ENCODE measurements at regions not wholly inside any gene's neighbourhood (a gene's known extent, or its start where the extent isn't known, plus 50 kb on each side); places are given as distances from the start of the nearest gene placed in this dataset.

DNA sequence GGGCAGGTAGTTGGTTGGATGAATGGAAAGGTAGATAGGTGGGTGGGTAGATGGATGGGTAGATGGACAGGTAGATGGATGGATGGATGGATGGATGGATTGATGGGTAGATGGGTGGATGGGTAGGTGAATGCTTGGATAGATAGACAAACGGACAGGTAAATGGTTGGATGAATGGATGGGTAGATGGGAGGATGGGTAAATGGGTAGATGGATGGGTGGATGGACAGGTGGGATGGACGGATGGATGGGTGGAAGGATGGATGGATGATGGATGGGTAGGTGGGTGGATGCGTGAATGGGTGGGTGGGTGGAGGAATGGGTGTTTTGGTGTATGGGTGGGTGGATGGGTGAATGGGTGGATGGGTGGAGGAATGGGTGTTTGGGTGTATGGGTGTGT is 50.1 kb upstream of the ASAP2 start:
- DNase-seq (ENCODE audit: low read depth, low spot score) = no peak
- no peak overlapping the region for H3K4me3 ChIP-seq (ENCODE audit: low read length)

DNA sequence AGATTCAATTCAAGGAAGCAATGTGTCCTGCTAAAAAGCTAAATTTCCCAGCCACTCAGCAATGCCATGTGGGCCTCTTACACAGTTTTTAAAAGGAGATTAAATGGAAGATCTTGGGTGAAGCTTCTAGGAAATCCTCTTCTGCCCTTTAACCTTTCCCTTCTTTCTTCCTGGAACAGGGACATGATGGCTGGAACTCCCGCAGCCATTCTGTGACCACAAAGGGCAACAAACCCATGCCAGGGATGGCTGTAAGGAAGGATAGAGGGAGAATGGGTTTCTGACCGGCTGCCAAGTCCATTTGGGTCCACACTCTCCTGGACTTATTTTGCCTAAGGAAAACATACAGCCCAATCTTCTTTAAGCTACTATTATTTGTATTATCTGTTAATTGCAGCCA is 52.6 kb upstream of the ASAP2 start:
- H3K4me3 ChIP-seq (ENCODE audit: low read length) = no peak overlapping the region
- no peak for DNase-seq (ENCODE audit: low read depth, low spot score)

DNA sequence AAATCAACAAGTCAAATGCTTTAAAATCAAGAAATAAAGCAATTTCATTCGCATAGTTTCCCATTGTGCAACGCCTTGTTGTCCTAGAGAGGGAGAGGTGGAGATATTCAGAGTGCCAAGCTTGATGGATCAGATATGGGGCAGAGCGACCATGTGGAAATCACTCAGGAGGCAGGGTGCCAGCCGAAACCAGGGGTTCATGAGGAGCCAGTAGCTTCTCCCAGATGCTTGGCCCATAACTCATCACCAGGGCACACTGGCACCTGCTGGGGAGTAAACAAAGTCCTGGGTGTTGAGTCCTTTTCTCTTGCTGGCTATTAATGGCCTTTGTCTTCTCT is 53.0 kb upstream of the ASAP2 start:
- DNase-seq (ENCODE audit: low read depth, low spot score) = no peak
- H3K4me3 ChIP-seq (ENCODE audit: low read length) = no peak overlapping the region

DNA sequence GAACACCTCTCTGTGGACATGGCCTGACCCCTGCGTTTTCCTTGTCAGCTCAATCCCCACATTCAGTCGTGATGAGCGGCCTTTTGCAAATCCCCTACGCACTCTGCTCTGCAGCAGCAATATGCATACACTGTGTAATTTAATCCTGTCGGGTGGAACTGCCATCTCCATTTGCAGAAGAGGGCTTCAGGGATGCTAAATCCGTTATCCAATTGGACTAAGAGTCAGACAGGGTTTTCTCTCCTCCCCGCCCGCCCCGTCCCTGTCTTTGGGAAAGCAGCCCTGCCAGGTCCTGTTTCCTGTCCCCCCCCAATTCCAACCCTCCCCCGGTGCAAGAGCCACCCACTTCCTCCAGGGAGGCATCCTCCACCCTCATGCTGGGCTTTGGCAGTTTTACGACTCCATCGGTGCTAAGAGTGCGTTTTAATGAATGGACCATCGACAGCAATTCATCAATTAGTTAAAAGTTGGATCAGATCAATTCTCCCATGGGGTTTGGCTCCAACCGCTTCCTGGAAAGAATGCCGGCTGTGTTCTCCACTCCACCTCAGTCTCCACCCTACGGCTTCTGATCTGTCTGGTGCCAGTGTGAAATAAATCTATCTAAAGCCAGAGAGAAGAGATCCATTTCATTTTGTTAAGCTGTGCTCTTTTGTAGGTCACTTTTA is 53.5 kb upstream of the ASAP2 start:
- DNase-seq (ENCODE audit: low read depth, low spot score) = no peak
- H3K4me3 ChIP-seq (ENCODE audit: low read length) = no peak overlapping the region

DNA sequence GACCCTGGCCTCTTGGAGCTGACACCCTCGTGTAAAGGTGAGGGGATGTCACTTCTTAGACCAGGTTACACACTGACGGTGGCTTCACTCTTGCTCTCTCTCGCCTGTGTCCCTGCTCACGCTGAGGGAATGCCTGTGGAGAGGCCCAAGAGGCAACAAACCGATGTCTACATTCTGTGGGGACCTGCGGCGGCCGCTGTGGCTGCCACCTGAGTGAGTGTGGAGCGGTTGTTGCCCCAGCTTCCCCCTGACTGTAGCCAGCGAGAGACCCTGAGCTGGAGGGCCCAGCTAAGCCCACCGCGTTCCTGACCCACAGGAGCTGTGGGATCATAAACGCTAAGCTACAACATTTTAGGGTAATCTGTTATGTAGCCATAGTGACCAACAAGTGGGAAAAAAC is 55.7 kb upstream of the ASAP2 start:
- H3K4me3 ChIP-seq (ENCODE audit: low read length) = no peak overlapping the region

DNA sequence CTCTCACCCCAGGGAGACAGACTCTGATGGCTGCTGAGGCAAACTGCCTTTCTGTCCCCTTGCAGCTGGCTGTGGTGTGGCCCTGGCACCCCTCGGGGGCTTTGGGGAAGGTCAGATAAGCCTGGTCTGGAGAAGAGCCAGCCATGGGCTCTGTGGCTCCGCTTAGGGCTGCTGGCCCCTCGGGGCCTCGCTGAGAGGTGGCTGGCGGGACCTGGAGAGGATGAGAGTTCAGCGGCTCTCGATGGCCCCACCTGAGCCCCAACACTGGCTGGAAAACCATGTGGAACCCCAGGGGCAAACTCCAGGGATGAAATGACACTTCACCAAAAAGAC is 56.1 kb upstream of the ASAP2 start:
- H3K4me3 ChIP-seq (ENCODE audit: low read length) = no peak overlapping the region

More for the DNA sequence above, 55.7 kb upstream of the ASAP2 start:
- no peak for DNase-seq (ENCODE audit: low read depth, low spot score)

DNA sequence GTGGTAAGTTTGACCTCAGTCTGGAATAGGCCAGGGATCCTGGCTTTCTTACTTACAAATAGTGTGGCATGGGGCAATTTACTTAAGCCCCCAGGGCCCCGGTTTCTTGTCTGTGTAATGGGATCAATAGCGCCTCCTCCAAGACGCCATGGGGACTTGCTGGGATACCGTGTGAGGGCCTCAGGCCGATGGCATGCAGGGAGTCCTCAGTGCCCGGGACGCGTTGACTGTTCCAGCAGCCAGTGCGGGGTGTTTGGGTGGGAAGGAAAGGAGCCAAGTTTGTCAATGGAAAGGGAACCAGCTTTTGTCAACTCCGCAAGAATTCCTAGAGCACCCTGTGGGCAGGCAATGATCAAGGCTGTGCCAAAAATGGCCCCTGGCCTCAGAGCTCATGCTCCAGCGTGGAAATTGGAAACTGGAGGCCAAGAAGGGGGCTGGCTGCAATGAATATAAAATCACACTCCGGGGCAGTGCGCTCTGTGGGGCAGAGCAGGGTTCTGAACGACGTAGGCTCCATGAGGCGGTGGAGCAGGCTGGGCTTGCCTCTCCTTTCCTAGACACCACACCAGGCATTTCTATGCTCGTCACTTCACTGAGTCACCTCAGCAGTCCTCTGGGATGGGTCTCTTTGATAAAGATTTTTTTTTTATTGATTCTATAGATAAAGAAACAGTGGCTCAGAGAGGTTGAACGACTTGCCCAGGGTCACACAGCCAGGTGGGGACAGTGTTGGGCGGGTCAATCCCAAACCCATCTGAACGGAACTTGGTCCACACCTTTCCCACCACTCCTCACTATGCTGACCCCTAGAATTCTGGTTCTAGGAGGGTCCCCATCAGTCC is 56.7 kb upstream of the ASAP2 start:
- no peak overlapping the region for H3K4me3 ChIP-seq (ENCODE audit: low read length)

More for the DNA sequence above, 56.1 kb upstream of the ASAP2 start:
- no peak for DNase-seq (ENCODE audit: low read depth, low spot score)

DNA sequence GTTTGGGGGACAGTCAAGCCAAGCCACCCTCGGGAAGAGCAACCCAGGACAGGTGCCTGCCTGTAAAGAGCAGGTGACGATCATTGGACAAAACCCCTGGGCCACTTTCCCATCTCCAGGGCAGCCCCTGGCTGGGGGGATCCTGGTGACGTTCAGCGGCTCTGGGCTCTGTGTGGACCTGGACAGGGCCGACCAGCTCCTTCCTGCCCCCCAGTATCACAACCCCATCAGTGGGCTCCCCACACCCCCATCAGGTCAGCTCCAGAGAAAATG is 57.3 kb upstream of the ASAP2 start:
- H3K4me3 ChIP-seq (ENCODE audit: low read length) = no peak overlapping the region
- no peak for DNase-seq (ENCODE audit: low read depth, low spot score)

More for the DNA sequence above, 56.7 kb upstream of the ASAP2 start:
- no peak for DNase-seq (ENCODE audit: low read depth, low spot score)

DNA sequence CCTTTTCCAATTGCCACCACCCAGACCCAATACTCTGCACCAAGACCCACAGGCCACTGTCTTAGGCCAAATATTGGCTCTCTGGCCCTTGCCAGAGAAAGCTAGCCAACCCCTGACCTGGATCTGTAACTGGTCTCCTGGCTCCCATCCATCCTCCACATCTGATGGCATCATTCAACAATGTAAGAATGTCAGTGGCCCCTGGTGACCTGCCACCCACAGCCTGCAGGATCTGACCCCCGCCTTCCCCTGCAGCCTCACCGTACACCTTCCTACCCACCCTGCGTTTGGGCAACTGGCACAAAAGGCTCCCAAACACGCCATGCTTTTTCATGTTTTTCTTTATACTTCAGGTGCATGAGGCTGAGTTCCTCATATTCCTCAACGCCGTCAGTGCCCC is 60.0 kb upstream of the ASAP2 start:
- no peak for DNase-seq (ENCODE audit: low read depth, low spot score)
- H3K4me3 ChIP-seq (ENCODE audit: low read length) = no peak overlapping the region

DNA sequence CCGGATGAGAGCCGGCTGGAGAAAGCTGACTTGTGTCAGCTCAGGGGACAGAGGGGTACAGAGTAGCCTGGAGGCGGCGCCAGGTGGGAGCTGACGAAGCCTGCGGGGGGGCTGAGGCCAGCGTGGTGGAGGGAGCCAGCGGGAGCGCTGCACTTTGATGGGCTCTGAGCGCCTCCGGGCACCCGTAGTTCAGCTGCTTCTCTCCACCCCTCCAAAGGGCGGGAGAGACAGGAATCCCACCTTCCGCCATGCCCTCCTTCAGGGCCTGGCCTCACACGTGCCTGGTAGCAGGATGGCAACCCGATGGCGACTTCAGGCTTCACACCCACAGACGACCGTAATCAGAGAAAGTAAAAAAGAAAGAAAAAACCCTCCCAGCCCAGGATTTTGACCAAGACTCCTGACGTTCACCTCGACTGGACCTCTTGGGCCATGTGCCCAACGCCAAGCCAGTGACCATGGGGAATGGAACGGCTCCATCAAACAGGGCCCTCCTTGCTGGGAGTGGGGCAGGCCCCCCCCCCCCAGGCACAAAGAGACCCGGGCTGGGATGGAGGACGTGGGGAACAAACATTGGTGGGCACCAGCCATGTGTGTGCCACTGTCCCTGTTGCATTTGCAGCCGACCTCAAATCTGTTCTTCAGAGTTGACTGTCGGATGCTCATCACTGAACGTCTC is 60.7 kb upstream of the ASAP2 start:
- no peak overlapping the region for H3K4me3 ChIP-seq (ENCODE audit: low read length)
- no peak for DNase-seq (ENCODE audit: low read depth, low spot score)

DNA sequence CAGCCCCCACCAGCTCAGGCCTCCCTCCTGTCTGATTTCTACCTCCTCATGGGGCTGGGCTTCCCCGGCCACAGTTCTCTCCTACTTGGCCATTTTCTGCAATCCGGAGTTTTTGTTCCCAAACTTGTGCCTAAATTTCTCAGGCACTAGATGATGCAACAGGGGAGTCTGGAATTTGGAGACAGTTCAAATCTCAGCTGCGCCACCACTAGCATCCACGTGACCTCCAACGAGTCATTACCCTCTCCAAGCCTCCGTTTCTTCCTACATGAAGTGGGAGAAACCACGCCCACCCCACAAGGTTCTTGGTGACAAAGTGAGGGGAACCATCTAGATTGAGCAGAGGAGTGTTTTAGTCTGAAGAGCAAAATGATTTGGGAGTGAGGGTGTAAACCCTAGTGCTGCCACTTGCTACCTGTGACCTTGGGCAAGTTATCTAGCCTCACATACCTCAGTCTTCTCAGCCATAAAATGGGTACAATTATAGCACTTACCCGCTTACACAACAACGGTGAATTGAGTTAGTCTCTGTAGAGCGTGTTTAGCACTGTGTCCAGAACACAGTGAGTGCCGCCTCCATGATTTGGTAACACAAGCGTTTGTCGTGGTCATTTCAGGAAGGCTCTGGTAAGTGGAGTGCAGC is 61.4 kb upstream of the ASAP2 start:
- no peak overlapping the region for H3K4me3 ChIP-seq (ENCODE audit: low read length)
- no peak for DNase-seq (ENCODE audit: low read depth, low spot score)

DNA sequence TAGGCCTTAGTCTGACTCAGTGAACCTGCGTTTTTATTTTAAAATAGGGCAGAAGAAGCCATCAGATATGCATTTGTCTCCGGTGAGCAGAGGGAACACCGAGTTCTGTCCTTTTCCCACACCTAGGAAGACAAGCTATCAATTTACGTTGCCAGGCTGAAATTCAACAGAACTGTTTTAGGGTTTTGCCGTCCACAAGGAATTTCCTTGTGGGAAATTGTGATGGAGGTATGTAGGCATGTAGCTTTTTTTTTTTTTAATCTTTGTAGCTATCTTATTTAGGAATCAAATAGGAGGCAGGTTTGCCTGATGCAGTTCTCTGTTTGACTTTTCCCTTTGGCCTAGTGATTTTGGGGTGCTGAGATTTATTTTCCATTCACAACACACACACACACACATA is 62.0 kb upstream of the ASAP2 start:
- H3K4me3 ChIP-seq (ENCODE audit: low read length) = no peak overlapping the region
- DNase-seq (ENCODE audit: low read depth, low spot score) = no peak

DNA sequence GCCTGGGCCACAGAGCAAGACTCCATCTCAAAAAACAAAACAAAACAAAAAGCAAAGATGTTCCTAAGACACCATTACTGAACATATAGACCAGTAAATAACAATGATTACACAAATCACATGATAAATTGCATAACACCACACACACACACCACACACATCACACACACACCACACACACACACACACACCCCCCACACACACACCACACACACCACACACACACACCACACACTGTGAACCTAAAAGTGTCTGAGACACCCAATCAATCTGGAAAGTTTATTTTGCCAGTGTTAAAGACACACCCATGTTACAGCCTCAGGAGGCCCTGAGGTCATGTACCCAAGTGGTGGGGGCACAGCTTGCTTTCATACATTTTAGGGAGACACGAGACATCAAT is 62.6 kb upstream of the ASAP2 start:
- DNase-seq (ENCODE audit: low read depth, low spot score) = no peak
- no peak overlapping the region for H3K4me3 ChIP-seq (ENCODE audit: low read length)

DNA sequence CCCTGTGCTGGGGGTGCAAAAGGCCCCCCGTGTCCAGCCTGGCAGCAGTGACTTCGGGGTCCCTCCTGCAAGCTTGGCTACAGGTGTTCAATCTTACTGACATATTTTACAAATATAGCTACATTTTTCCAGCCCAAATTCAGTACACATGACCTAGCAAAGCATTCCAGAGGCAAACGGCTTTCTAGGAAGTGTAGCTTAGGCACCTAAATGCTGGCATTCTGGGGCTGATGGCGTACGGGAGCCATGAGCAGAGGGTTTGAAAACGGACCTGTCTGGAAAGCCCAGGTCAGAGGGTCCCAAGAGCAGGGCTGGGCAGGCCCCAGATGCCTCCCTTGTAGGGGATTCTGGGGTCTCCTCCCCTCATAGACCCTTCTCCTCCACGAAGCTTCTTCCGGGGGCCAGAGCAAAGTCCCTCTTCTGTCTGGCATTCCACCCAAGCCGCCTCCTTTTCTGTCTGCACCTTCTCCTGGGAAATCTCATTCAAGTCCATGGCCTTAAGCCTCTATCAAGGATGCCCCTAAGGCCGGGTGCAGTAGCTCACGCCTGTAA is 63.3 kb upstream of the ASAP2 start:
- H3K4me3 ChIP-seq (ENCODE audit: low read length) = peak overlapping the region; percentile 33
- DNase-seq (ENCODE audit: low read depth, low spot score) = no peak

DNA sequence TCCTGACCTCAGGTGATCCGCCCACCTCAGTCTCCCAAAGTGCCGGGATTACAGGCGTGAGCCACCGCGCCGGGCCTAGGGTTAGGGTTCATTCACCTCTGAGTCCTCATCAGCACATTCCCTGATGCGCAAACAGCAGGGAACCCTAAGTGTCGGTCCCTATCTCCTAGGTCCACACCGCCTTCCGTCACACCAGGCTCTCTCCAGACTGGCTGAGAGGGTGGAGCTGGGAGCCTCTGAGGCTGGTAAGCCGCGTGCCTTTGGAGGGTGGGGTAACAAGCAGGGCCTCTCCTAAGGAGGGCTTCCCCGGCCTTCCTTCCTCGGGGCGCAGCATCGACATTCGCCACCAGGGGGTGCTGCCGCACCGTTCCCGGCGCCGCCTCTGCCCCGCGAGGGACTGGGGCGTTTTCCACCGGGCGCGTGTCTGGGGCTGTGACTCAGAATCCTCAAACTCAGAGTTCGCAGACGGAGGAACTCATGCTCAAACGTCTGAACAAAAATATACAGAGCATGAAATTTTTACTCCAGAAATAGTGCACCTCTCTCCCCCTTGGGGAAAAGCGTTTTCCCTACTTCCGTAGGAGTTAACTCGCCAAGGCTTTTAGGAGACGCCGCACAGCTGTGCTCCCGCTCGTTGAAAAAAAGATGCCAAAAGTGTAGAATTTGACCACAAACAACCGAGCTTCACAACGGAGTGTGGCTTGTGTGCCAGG is 63.9 kb upstream of the ASAP2 start:
- DNase-seq (ENCODE audit: low read depth, low spot score) = peak; percentile 40
- H3K4me3 ChIP-seq (ENCODE audit: low read length) = peak overlapping the region; percentile 33

DNA sequence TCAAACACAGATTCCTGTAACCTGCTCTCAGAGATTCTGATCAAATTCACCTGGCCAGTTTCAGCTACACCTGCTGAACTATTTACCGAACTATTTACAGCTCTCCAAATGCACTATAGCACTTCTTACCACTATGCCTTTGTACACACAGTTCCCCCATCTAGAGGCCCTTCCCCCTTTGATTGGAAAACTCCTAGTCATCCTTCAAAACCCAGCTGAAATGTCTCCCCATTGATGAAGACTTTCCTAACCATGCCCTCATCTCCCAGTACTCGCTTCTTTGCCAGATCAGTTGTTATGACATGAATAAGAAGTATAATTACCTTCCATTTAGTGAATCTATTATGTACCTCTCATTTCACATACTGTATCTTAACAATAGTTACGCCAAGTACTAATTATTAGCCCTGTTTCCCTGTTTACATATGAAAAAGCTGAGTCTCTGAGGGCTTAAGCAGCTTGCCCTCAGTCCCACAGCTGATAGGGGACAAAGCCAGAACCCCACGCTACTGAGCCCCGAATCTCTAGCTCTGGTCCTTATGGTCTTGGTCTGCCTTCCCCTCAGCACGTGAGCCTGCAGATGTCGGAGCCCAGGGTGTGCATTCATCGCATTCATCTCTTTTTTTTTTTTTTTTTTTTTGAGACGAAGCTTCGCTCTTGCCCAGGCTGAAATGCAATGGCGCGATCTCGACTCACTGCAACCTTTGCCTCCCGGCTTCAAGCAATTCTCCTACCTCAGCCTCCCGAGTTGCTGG is 64.7 kb upstream of the ASAP2 start:
- DNase-seq (ENCODE audit: low read depth, low spot score) = no peak
- H3K4me3 ChIP-seq (ENCODE audit: low read length) = no peak overlapping the region

DNA sequence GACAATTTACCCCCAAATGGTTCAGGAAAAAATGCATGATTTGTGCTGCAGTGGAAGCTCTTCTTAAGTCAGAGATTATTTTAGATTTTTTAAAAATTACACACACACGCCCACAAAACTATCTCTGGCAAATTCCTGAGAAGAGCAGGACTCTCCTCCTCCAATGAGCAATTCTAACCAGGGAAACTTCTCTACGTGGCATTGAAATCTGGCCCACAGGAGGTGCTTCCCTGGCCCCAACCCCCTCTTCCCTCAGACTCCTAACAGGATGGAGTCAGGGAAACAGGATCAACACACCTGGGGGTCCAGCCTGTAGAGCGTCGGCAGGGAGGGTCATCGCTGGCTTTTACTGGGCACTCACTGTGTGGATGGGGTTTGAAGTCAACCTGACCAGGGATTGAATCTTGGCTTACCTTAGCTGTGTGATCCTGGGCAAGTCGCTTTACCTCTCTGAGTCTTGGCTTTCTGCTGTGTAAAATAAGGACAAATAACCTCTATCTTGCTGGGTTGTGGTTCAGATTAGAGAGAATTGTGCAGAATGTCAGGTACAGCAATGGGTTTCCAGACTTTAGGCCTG is 65.4 kb upstream of the ASAP2 start:
- H3K4me3 ChIP-seq (ENCODE audit: low read length) = no peak overlapping the region
- no peak for DNase-seq (ENCODE audit: low read depth, low spot score)

DNA sequence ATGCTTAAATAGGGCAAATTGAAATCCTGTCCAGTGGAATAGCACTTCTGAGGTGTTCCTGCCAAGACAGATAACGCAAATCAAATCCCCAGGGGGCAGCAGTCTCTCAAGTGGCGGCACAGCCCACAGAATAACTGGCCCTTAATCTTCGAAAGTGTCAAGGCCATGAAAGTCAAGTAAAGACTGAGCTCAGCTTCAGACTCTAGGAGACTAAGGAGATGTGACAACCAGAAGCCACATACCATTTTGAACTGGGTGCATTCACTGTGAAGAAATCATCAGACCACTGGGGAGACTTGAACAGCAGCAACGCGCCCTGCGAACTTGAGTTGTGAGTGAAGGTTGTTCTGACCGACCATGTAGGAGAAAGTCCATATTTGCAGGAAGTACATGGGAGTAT is 66.0 kb upstream of the ASAP2 start:
- no peak for DNase-seq (ENCODE audit: low read depth, low spot score)
- no peak overlapping the region for H3K4me3 ChIP-seq (ENCODE audit: low read length)

Measured in Jurkat, Clone E6-1 (cell line).